GM13977 (cell line): ENCODE measurements at regions not wholly inside any gene's neighbourhood (a gene's known extent, or its start where the extent isn't known, plus 50 kb on each side); places are given as distances from the start of the nearest gene placed in this dataset.
A peak's percentile ranks its signal among the peaks of the same experiment; 100 is the strongest.

Experiments used
- DNase-seq: peaks from one replicate; pipeline ENCODE4 v3.0.0; 2012; ENCODE audit warnings: low spot score
- CTCF ChIP-seq: IDR thresholded peaks from 2 replicates; pipeline ENCODE4 v1.5.1; 2012; ENCODE audit warnings: mild to moderate bottlenecking, control low read depth; ENCODE audit not compliant: insufficient read depth; ENCODE audit errors: extremely low read depth, missing control alignments
- in situ Hi-C: fragments of 300-500 bp; cut with MboI; formaldehyde crosslinking; loops from one replicate; pipeline ENCODE4 v1.12.0; 2022; ENCODE audit warnings: low sequenced_read_pairs, low pct_unique_long_range_greater_than_20kb, mixed read lengths, inconsistent platforms; ENCODE audit not compliant: unreplicated experiment

DNA sequence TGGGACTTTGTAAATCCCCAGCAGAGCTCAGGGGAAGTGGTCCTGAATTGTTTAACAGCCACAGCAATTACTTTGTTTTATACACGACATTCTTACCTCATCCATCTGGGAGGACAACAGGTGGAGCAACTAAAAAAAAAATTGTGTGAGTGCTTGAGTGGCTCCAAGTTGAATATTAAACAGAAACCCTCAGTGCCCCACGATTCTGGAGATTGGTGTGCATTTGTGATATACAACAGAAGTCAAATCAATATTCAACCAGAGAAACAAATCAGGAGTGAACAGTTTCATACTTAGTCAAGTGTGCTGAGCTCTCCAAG, 204.8 kb downstream of the HAPSTR1 start:
- no peak for DNase-seq
- in situ Hi-C loops = no loop called here
- no peak for TF ChIP-seq CTCF

GRCh38 chr16:9297437-9298113, 206.1 kb downstream of the HAPSTR1 start:
- TF ChIP-seq CTCF = peak; percentile 59
- in situ Hi-C loops = no loop called here
- peak; percentile 10 for DNase-seq

DNA sequence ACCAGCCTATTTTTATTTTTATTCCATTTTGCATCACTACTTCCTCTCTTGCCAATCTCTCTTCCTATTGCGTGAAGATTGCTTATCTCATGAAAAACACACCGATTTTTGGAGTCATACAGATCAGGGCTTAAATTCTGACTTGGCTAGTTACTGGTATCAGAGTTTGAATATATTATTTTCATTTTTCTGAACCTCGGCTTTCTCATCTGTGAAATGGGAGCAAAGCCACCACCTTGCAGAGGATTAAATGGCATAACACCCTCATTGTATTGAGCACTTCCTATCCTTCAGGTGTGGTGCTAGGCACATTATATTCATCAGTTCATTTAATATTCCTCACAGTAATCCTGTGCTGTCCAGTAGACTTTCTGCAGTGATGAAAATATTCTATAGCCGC, 208.8 kb downstream of the HAPSTR1 start:
- no peak for TF ChIP-seq CTCF
- DNase-seq = no peak
- in situ Hi-C loops = no loop called here

- no peak for DNase-seq
These were observed 210.6 kb downstream of the HAPSTR1 start for GRCh38 chr16:9302072-9302471.

DNA sequence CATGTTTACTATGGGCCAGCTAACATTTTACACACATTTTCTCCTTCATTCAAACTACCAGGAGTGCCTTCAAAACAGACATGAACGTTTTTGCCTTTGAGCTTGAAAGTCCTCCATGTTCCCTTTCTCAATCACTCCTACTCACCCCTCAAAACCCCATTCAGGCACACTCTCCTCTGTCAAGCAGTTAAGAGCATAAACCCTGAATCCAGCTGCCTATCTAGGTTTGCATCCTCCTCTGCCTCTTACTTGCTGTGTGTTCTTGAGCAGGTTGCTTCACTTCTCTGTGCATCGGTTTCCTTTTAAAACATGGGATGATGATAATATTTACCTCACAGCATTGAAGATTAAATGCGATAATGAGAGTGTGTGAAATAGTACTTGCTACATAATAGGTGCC, 215.3 kb downstream of the HAPSTR1 start:
- no peak for TF ChIP-seq CTCF
- in situ Hi-C loops = no loop called here
- no peak for DNase-seq

More at GRCh38 chr16:9302072-9302471, 210.6 kb downstream of the HAPSTR1 start:
- TF ChIP-seq CTCF = no peak
- in situ Hi-C loops = no loop called here

GRCh38 chr16:9307446-9307845, 216.0 kb downstream of the HAPSTR1 start:
- no peak for DNase-seq
- no peak for TF ChIP-seq CTCF
- in situ Hi-C loops = no loop called here
